ENCODE measurements at regions not wholly inside any gene's neighbourhood (a gene's known extent, or its start where the extent isn't known, plus 50 kb on each side); places are given as distances from the start of the nearest gene placed in this dataset.
A peak's percentile ranks its signal among the peaks of the same experiment; 100 is the strongest.

- no peak for DNase-seq
Measured at GRCh38 chrX:23548164-23548563, 119.1 kb upstream of the PRDX4 start.

- DNase-seq: no peak
Measured at GRCh38 chrX:23552303-23552702, 115.0 kb upstream of the PRDX4 start.

- peak in 2 of 4 experiments; percentile 8 to 10 for DNase-seq
Measured at GRCh38 chrX:23554304-23554703, 113.0 kb upstream of the PRDX4 start.

GRCh38 chrX:23557070-23557469 lies 110.2 kb upstream of the PRDX4 start:
- DNase-seq: peak in 2 of 4 experiments; percentile 1 to 5

- no peak for DNase-seq
Measured at GRCh38 chrX:23559975-23560374, 107.3 kb upstream of the PRDX4 start.

GRCh38 chrX:23570674-23571343 lies 96.5 kb upstream of the PRDX4 start:
- no peak for DNase-seq

GRCh38 chrX:23575281-23575680 lies 92.0 kb upstream of the PRDX4 start:
- DNase-seq: no peak

GRCh38 chrX:23578079-23578478 lies 89.2 kb upstream of the PRDX4 start:
- DNase-seq: no peak

GRCh38 chrX:23589496-23589895 lies 77.8 kb upstream of the PRDX4 start:
- DNase-seq: no peak

- no peak for DNase-seq
Measured at GRCh38 chrX:23592741-23593140, 74.6 kb upstream of the PRDX4 start.

GRCh38 chrX:23598575-23598974 lies 68.7 kb upstream of the PRDX4 start:
- no peak for DNase-seq

GRCh38 chrX:23603501-23603900 lies 63.8 kb upstream of the PRDX4 start:
- no peak for DNase-seq

- DNase-seq: no peak
Measured at GRCh38 chrX:23610495-23610894, 56.8 kb upstream of the PRDX4 start.

- no peak for DNase-seq
Measured at GRCh38 chrX:23612846-23613245, 54.4 kb upstream of the PRDX4 start.

- peak in 3 of 4 experiments; percentile 10 to 35 (median 10) for DNase-seq
Measured at GRCh38 chrX:23616361-23616760, 50.9 kb upstream of the PRDX4 start.
